ENCODE measurements at regions not wholly inside any gene's neighbourhood (a gene's known extent, or its start where the extent isn't known, plus 50 kb on each side); places are given as distances from the start of the nearest gene placed in this dataset.

- TF ChIP-seq CTCF (optimal IDR thresholded peaks at IDR 0.05 in 1 of 3, IDR thresholded peaks at IDR 0.05 in 1 of 3, conservative IDR thresholded peaks at IDR 0.05 in 1 of 3; ENCODE audit: extremely low read depth in 1 of 3, insufficient read depth in 2 of 3, low read length in 3 of 3) (no peak), EZH2 (IDR thresholded peaks at IDR 0.05; ENCODE audit: low read length) (no peak)
Observed at GRCh38 chr15:29337156-29337959, 67.7 kb upstream of the NSMCE3 start.
